ENCODE measurements at regions not wholly inside any gene's neighbourhood (a gene's known extent, or its start where the extent isn't known, plus 50 kb on each side); places are given as distances from the start of the nearest gene placed in this dataset.

DNA sequence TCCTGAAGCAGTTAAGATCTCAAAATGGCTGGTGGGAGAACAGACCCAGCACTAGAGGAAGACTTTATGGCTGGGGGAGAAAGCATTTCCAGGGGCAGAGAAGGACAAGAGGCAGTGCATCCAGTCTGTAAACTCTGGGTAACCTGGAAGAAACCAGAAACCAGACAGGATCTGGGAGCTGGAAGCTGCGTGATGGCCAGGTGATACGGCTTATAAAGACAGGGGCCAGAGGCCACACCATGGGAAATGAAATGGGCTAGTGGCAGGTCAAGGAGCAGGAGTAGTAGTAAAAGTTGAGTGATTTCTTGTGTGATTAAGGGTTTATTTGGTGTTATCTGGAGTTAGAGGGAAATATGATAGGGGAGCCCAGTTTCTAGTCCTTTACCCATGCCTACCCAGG lies 144.7 kb upstream of the ARRDC4 start:
- Mint-ChIP-seq H3K4me3 (ENCODE audit: unreplicated experiment) (no peak overlapping the region), H3K9me3 (ENCODE audit: unreplicated experiment) (peaks cover 19% of the 10 kb centered on the region)
- POLR2A ChIA-PET = no interaction called here

DNA sequence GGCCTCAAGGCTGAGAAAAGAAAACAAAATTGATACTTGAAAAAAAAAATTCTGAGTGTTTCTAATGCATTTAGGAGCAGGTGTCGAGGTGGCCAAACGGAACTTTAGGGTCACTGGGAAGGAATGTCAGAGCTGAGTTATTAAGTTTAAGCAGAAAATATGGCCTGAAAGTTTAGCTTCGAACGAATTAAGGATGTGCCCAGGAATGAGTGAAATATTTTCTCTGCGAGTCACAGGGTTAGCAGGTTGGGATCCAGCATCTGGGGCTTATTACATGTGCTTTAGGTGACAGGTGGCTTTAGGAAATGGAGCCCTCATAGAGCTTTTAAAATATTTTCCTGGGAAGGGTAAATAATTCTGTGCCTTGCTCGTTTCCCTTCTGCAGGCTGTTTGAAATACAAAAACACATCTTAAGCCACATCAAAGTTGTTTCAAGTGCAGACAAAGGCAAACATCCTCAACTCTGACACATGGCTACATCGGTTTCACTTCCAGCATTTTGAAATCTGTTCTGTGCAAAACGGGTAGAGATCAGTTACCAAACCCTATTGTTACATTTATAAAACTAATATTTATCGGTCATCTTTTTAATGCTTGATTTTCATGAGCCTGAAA lies 143.1 kb upstream of the ARRDC4 start:
- Mint-ChIP-seq H3K27me3 (ENCODE audit: insufficient read depth, unreplicated experiment) (peaks cover 2% of the 10 kb centered on the region), H3K36me3 (ENCODE audit: insufficient read depth, unreplicated experiment) (no peaks in the 10 kb centered on the region), H3K9me3 (ENCODE audit: unreplicated experiment) (peaks cover 4% of the 10 kb centered on the region), H3K27ac (ENCODE audit: unreplicated experiment) (no peak overlapping the region), H3K4me1 (ENCODE audit: low read depth, unreplicated experiment) (no peaks in the 10 kb centered on the region), H3K4me3 (ENCODE audit: unreplicated experiment) (no peak overlapping the region)
- H3K27me3 ChIP-seq (replicated peaks; ENCODE audit: control insufficient read depth, insufficient read depth, low read length) = no peaks in the 10 kb centered on the region
- DNase-seq = no peak
- H3K9me3 ChIP-seq = no peaks in the 10 kb centered on the region
- H3K36me3 ChIP-seq (ENCODE audit: control insufficient read depth, insufficient read depth, low read length) = no peaks in the 10 kb centered on the region
- H3K4me1 ChIP-seq = no peaks in the 10 kb centered on the region
- ChIA-PET CTCF (no interaction called here), POLR2A (no interaction called here)
- BruUV-seq (replicated peaks) = no TSS peak
- TF ChIP-seq, protein P1, sequence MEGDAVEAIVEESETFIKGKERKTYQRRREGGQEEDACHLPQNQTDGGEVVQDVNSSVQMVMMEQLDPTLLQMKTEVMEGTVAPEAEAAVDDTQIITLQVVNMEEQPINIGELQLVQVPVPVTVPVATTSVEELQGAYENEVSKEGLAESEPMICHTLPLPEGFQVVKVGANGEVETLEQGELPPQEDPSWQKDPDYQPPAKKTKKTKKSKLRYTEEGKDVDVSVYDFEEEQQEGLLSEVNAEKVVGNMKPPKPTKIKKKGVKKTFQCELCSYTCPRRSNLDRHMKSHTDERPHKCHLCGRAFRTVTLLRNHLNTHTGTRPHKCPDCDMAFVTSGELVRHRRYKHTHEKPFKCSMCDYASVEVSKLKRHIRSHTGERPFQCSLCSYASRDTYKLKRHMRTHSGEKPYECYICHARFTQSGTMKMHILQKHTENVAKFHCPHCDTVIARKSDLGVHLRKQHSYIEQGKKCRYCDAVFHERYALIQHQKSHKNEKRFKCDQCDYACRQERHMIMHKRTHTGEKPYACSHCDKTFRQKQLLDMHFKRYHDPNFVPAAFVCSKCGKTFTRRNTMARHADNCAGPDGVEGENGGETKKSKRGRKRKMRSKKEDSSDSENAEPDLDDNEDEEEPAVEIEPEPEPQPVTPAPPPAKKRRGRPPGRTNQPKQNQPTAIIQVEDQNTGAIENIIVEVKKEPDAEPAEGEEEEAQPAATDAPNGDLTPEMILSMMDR (IDR thresholded peaks at IDR 0.05; ENCODE audit: insufficient read depth in 1 of 2, low read depth in 1 of 2, low read length in 1 of 2, severe bottlenecking in 1 of 2, unreplicated experiment in 1 of 2) = no peak
- H3K4me3 ChIP-seq (ENCODE audit: low read depth, low read length) = no peak overlapping the region
- intact Hi-C loops (cut with micrococcal nuclease; ENCODE audit: unreplicated experiment) = no loop called here

More for the DNA sequence above, 144.7 kb upstream of the ARRDC4 start:
- Histone ChIP-seq H3K36me3 (ENCODE audit: control insufficient read depth, insufficient read depth, low read length) (no peaks in the 10 kb centered on the region), H3K9me3 (no peaks in the 10 kb centered on the region), H3K4me3 (ENCODE audit: low read depth, low read length) (no peak overlapping the region), H3K4me1 (no peaks in the 10 kb centered on the region), H3K27me3 (replicated peaks; ENCODE audit: control insufficient read depth, insufficient read depth, low read length) (no peaks in the 10 kb centered on the region)
- intact Hi-C loops (cut with micrococcal nuclease; ENCODE audit: unreplicated experiment) = no loop called here
- Mint-ChIP-seq H3K27me3 (ENCODE audit: insufficient read depth, unreplicated experiment) (peaks cover 2% of the 10 kb centered on the region), H3K36me3 (ENCODE audit: insufficient read depth, unreplicated experiment) (no peaks in the 10 kb centered on the region), H3K27ac (ENCODE audit: unreplicated experiment) (no peak overlapping the region), H3K4me1 (ENCODE audit: low read depth, unreplicated experiment) (no peaks in the 10 kb centered on the region)
- no peak for DNase-seq
- CTCF ChIA-PET = no interaction called here
- no TSS peak for BruUV-seq (replicated peaks)
- TF ChIP-seq, protein P1 (IDR thresholded peaks at IDR 0.05; ENCODE audit: insufficient read depth in 1 of 2, low read depth in 1 of 2, low read length in 1 of 2, severe bottlenecking in 1 of 2, unreplicated experiment in 1 of 2) = no peak

DNA sequence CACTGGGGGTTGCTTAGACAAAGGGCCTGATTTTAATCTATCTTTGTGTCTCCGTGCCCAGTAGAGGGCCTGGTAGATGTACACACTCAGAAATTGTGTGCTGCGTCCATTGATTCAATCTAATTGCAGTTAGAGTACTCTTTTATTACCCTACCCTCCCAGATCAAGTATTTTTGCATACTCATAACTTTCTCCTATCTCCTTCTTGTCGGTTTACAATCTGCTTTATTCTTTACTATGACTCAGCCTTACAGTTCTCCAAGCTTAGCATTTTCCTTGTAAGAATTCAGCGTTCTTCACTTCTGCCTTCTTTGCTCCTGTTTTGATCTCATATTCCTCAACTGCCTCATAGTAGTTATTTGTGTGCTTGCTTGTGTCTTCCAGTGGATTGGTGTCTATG lies 124.5 kb upstream of the ARRDC4 start:
- H3K36me3 ChIP-seq (ENCODE audit: control insufficient read depth, insufficient read depth, low read length) = no peaks in the 10 kb centered on the region
- Mint-ChIP-seq H3K27me3 (ENCODE audit: insufficient read depth, unreplicated experiment) (no peaks in the 10 kb centered on the region), H3K4me1 (ENCODE audit: low read depth, unreplicated experiment) (no peaks in the 10 kb centered on the region), H3K36me3 (ENCODE audit: insufficient read depth, unreplicated experiment) (no peaks in the 10 kb centered on the region), H3K4me3 (ENCODE audit: unreplicated experiment) (no peak overlapping the region), H3K27ac (ENCODE audit: unreplicated experiment) (no peak overlapping the region), H3K9me3 (ENCODE audit: unreplicated experiment) (peaks cover 21% of the 10 kb centered on the region)
- H3K4me3 ChIP-seq (ENCODE audit: low read depth, low read length) = no peak overlapping the region
- no peaks in the 10 kb centered on the region for H3K27me3 ChIP-seq (replicated peaks; ENCODE audit: control insufficient read depth, insufficient read depth, low read length)
- no peak for DNase-seq
- intact Hi-C loops (cut with micrococcal nuclease; ENCODE audit: unreplicated experiment) = no loop called here
- POLR2A ChIA-PET = no interaction called here
- CTCF ChIA-PET = no interaction called here
- no peaks in the 10 kb centered on the region for H3K4me1 ChIP-seq
- no peaks in the 10 kb centered on the region for H3K9me3 ChIP-seq
- no TSS peak for BruUV-seq (replicated peaks)
- TF ChIP-seq, protein P1 (IDR thresholded peaks at IDR 0.05; ENCODE audit: insufficient read depth in 1 of 2, low read depth in 1 of 2, low read length in 1 of 2, severe bottlenecking in 1 of 2, unreplicated experiment in 1 of 2) = no peak
